ENCODE measurements at regions not wholly inside any gene's neighbourhood (a gene's known extent, or its start where the extent isn't known, plus 50 kb on each side); places are given as distances from the start of the nearest gene placed in this dataset.

- no peak for TF ChIP-seq CTCF (IDR thresholded peaks at IDR 0.05 in 4 of 5, conservative IDR thresholded peaks at IDR 0.05 in 1 of 5)
- no peaks in the 10 kb centered on the region for H3K9me3 ChIP-seq
- H3K27ac ChIP-seq = no peak overlapping the region
- in situ Hi-C loops (cut with MboI; ENCODE audit: low sequenced_read_pairs in 4 of 4) (no loop called here), intact Hi-C loops (cut with DNase I; ENCODE audit: low total_unique reads) (no loop called here)
- no peaks in the 10 kb centered on the region for H3K27me3 ChIP-seq
- DNase-seq (no peak), ATAC-seq (no peak)
- H3K4me1 ChIP-seq = no peaks in the 10 kb centered on the region
- H3K4me3 ChIP-seq = no peak overlapping the region
- no peaks in the 10 kb centered on the region for H3K36me3 ChIP-seq
Measured at GRCh38 chr1:81023187-81023724, 777.5 kb upstream of the ADGRL2 start.

- Histone ChIP-seq H3K36me3 (no peaks in the 10 kb centered on the region), H3K9me3 (no peaks in the 10 kb centered on the region), H3K27ac (no peak overlapping the region), H3K27me3 (no peaks in the 10 kb centered on the region), H3K4me1 (no peaks in the 10 kb centered on the region), H3K4me3 (no peak overlapping the region)
- no peak for ATAC-seq
- TF ChIP-seq CTCF (IDR thresholded peaks at IDR 0.05 in 4 of 5, conservative IDR thresholded peaks at IDR 0.05 in 1 of 5) (no peak), POLR2A (IDR thresholded peaks at IDR 0.05) (no peak)
- in situ Hi-C loops (cut with MboI; ENCODE audit: low sequenced_read_pairs in 4 of 4) = no loop called here
- intact Hi-C loops (cut with DNase I; ENCODE audit: low total_unique reads) = no loop called here
- no peak for DNase-seq
Measured at GRCh38 chr1:81021134-81021533, 779.6 kb upstream of the ADGRL2 start.

GRCh38 chr1:81020506-81020905 is 780.2 kb upstream of the ADGRL2 start:
- Histone ChIP-seq H3K36me3 (no peaks in the 10 kb centered on the region), H3K27me3 (no peaks in the 10 kb centered on the region), H3K4me3 (no peak overlapping the region), H3K4me1 (no peaks in the 10 kb centered on the region), H3K9me3 (no peaks in the 10 kb centered on the region), H3K27ac (no peak overlapping the region)
- DNase-seq (no peak), ATAC-seq (no peak)
- TF ChIP-seq POLR2A (IDR thresholded peaks at IDR 0.05) = no peak
- TF ChIP-seq CTCF (IDR thresholded peaks at IDR 0.05 in 4 of 5, conservative IDR thresholded peaks at IDR 0.05 in 1 of 5) = no peak
- in situ Hi-C loops (cut with MboI; ENCODE audit: low sequenced_read_pairs in 4 of 4) (no loop called here), intact Hi-C loops (cut with DNase I; ENCODE audit: low total_unique reads) (no loop called here)

GRCh38 chr1:81010126-81010525 is 790.6 kb upstream of the ADGRL2 start:
- no peak overlapping the region for H3K27ac ChIP-seq
- no peak for ATAC-seq
- intact Hi-C loops (cut with DNase I; ENCODE audit: low total_unique reads) = no loop called here
- in situ Hi-C loops (cut with MboI; ENCODE audit: low sequenced_read_pairs in 4 of 4) = no loop called here
- no peaks in the 10 kb centered on the region for H3K36me3 ChIP-seq
- H3K27me3 ChIP-seq = no peaks in the 10 kb centered on the region
- TF ChIP-seq CTCF (IDR thresholded peaks at IDR 0.05 in 4 of 5, conservative IDR thresholded peaks at IDR 0.05 in 1 of 5) = no peak
- no peak for TF ChIP-seq POLR2A (IDR thresholded peaks at IDR 0.05)
- no peaks in the 10 kb centered on the region for H3K4me1 ChIP-seq
- no peak overlapping the region for H3K4me3 ChIP-seq
- DNase-seq = no peak
- no peaks in the 10 kb centered on the region for H3K9me3 ChIP-seq

- no peak overlapping the region for H3K4me3 ChIP-seq
- ATAC-seq (no peak), DNase-seq (no peak)
- H3K4me1 ChIP-seq = no peaks in the 10 kb centered on the region
- in situ Hi-C loops (cut with MboI; ENCODE audit: low sequenced_read_pairs in 4 of 4) (no loop called here), intact Hi-C loops (cut with DNase I; ENCODE audit: low total_unique reads) (no loop called here)
- no peaks in the 10 kb centered on the region for H3K36me3 ChIP-seq
- TF ChIP-seq CTCF (IDR thresholded peaks at IDR 0.05 in 4 of 5, conservative IDR thresholded peaks at IDR 0.05 in 1 of 5) = no peak
- TF ChIP-seq POLR2A (IDR thresholded peaks at IDR 0.05) = no peak
- H3K9me3 ChIP-seq = no peaks in the 10 kb centered on the region
- no peaks in the 10 kb centered on the region for H3K27me3 ChIP-seq
- no peak overlapping the region for H3K27ac ChIP-seq
Measured at GRCh38 chr1:81008293-81008692, 792.4 kb upstream of the ADGRL2 start.
